ENCODE measurements at regions not wholly inside any gene's neighbourhood (a gene's known extent, or its start where the extent isn't known, plus 50 kb on each side); places are given as distances from the start of the nearest gene placed in this dataset.

DNA sequence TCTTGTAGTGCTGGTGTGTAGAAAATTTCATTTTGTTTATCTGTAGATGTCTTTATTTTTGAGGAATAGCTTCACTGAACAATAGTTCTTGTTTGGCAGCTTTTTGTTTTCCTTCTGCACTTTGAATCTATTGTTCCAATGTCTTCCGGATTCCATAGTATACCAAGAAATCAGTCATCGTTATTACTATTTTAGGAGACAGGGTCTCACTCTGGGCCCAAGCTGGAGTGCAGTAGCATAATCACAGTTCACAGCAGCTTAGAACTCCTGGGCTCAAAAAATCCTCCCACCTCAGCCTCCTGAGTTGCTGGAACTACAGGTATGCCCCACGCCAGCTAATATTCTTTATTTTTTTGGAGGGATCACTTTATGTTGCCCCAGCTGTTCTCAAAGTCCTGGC, 67.7 kb upstream of the RGS2 start:
- TF ChIP-seq TCF12 (IDR thresholded peaks at IDR 0.05; ENCODE audit: low read depth, low read length) (no peak), YY1 (IDR thresholded peaks at IDR 0.05; ENCODE audit: low read depth, low read length) (no peak), POLR2A (IDR thresholded peaks at IDR 0.05; ENCODE audit: control extremely low read depth in 1 of 2, low read depth in 2 of 2, low read length in 2 of 2) (no peak), RAD21 (IDR thresholded peaks at IDR 0.05 in 1 of 2, conservative IDR thresholded peaks at IDR 0.05 in 1 of 2; ENCODE audit: low read depth in 2 of 2, low read length in 2 of 2) (no peak), KDM5A (IDR thresholded peaks at IDR 0.05; ENCODE audit: low read length) (no peak)

Measured in H1 (cell line).